ENCODE measurements at regions not wholly inside any gene's neighbourhood (a gene's known extent, or its start where the extent isn't known, plus 50 kb on each side); places are given as distances from the start of the nearest gene placed in this dataset.

DNA sequence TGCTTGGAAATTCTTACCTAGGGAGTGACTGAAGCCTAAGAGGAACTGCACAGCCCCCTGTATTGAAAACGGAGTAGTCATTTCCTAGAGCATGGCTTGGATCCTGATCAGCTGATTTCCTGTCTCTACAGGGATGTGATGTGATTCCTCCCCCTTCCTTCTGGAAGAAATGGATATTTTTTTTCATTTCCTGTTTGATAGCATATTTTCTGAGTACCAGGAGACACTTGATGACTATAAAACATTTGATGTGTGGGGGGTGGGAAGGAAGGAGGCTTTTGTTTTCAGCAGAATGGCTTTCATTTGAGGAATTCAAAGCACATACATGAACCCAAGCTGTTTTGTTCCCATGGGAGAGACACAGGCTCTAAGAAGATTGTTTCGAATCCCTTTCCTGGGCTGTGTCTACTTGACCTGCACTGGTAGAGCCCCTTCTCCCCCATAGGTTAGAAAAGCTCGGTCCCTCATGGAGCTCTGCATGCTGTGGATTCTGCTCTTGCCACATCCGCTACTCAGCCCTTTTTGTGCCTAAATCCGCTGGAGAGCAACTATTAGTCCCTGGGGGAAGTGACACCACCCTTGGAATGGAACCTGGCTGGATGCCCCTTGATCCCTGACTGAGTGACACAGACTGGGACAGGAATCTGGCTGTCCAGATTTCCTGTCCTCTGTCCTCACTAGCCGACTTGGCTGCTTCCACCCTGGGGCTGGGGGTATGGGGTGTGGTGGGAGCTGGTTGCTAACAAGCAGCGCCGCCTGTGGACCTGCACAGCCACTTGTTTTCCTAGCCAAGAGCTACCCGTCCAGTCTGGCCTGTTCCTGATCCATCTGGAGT is 71.8 kb upstream of the MACF1 start:
- peaks cover 3 to 8% of the 10 kb centered on the region in 2 donors for H3K4me1 ChIP-seq (ENCODE audit: control insufficient read depth in 1 of 2, insufficient read depth in 2 of 2, low read length in 2 of 2)
- H3K9ac ChIP-seq (ENCODE audit: insufficient read depth, low read length, poor library complexity, severe bottlenecking): no peak overlapping the region
- Mint-ChIP-seq H3K4me1 (peaks cover 11% of the 10 kb centered on the region), H3K27ac (peak overlapping the region in 2 of 7 donors; percentile 13 to 41), H3K9me3 (no peaks in the 10 kb centered on the region), H3K27me3 (ENCODE audit: low read depth in 3 of 3) (peaks cover 0 to 3% (median 0%) of the 10 kb centered on the region in 3 donors), H3K4me3 (no peak overlapping the region), H3K36me3 (no peaks in the 10 kb centered on the region)
- WGBS (ENCODE audit: insufficient coverage): 89% methylated on average over 5 of the region's 9 CpGs
- no peaks in the 10 kb centered on the region for H3K27me3 ChIP-seq (ENCODE audit: control insufficient read depth in 2 of 2, insufficient read depth in 2 of 2, low read length in 2 of 2)
- no peaks in the 10 kb centered on the region for H3K9me3 ChIP-seq (replicated peaks in 1 of 2; ENCODE audit: control insufficient read depth in 1 of 2, insufficient read depth in 1 of 2, low read length in 2 of 2)
- no peak overlapping the region for H2AFZ ChIP-seq (ENCODE audit: insufficient read depth, low read depth, low read length, poor library complexity, severe bottlenecking)
- peaks cover 21% of the 10 kb centered on the region for H4K20me1 ChIP-seq (ENCODE audit: insufficient read depth, low read length)
- no peak overlapping the region for H3K27ac ChIP-seq (ENCODE audit: low read depth in 1 of 2, low read length in 2 of 2)
- DNase-seq: no peak
- intact Hi-C loops (cut with micrococcal nuclease): no loop called here
- no peak overlapping the region for H3K4me3 ChIP-seq (replicated peaks in 1 of 3; ENCODE audit: low read depth in 2 of 3, low read length in 3 of 3)
- H3K36me3 ChIP-seq (replicated peaks in 1 of 2; ENCODE audit: control insufficient read depth in 1 of 2, insufficient read depth in 2 of 2, low read length in 2 of 2): no peaks in the 10 kb centered on the region
- H3K4me2 ChIP-seq (replicated peaks; ENCODE audit: extremely low read depth, low read length, poor library complexity, severe bottlenecking): no peak overlapping the region
- no peaks in the 10 kb centered on the region for H3K79me2 ChIP-seq (ENCODE audit: insufficient read depth, low read length)
- TF ChIP-seq, protein P1, sequence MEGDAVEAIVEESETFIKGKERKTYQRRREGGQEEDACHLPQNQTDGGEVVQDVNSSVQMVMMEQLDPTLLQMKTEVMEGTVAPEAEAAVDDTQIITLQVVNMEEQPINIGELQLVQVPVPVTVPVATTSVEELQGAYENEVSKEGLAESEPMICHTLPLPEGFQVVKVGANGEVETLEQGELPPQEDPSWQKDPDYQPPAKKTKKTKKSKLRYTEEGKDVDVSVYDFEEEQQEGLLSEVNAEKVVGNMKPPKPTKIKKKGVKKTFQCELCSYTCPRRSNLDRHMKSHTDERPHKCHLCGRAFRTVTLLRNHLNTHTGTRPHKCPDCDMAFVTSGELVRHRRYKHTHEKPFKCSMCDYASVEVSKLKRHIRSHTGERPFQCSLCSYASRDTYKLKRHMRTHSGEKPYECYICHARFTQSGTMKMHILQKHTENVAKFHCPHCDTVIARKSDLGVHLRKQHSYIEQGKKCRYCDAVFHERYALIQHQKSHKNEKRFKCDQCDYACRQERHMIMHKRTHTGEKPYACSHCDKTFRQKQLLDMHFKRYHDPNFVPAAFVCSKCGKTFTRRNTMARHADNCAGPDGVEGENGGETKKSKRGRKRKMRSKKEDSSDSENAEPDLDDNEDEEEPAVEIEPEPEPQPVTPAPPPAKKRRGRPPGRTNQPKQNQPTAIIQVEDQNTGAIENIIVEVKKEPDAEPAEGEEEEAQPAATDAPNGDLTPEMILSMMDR (IDR thresholded peaks at IDR 0.05): no peak

DNA sequence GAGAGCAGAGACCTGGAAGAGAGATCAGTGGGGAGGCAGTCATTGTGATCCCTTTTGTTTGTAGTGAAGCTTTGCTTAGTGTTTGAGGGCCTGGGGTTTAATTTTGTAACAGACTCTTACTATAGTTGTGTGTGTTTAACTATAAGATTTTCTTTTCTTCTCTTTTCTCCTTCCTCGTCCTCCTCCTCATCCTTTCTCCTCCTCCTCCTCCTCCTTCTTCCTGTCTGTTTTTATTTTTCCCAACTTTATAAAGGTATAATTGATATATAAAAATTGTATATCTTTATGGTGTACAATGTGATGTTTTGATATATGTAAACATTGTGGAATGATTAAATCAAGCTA is 71.2 kb upstream of the MACF1 start:
- Histone ChIP-seq H3K27ac (ENCODE audit: low read depth in 1 of 2, low read length in 2 of 2) (no peak overlapping the region), H3K36me3 (replicated peaks in 1 of 2; ENCODE audit: control insufficient read depth in 1 of 2, insufficient read depth in 2 of 2, low read length in 2 of 2) (no peaks in the 10 kb centered on the region), H3K9me3 (replicated peaks in 1 of 2; ENCODE audit: control insufficient read depth in 1 of 2, insufficient read depth in 1 of 2, low read length in 2 of 2) (no peaks in the 10 kb centered on the region), H3K9ac (ENCODE audit: insufficient read depth, low read length, poor library complexity, severe bottlenecking) (no peak overlapping the region), H4K20me1 (ENCODE audit: insufficient read depth, low read length) (peaks cover 21% of the 10 kb centered on the region), H3K4me1 (ENCODE audit: control insufficient read depth in 1 of 2, insufficient read depth in 2 of 2, low read length in 2 of 2) (peaks cover 3 to 8% of the 10 kb centered on the region in 2 donors), H3K79me2 (ENCODE audit: insufficient read depth, low read length) (no peaks in the 10 kb centered on the region), H3K4me3 (replicated peaks in 1 of 3; ENCODE audit: low read depth in 2 of 3, low read length in 3 of 3) (no peak overlapping the region), H3K27me3 (ENCODE audit: control insufficient read depth in 2 of 2, insufficient read depth in 2 of 2, low read length in 2 of 2) (no peaks in the 10 kb centered on the region), H3K4me2 (replicated peaks; ENCODE audit: extremely low read depth, low read length, poor library complexity, severe bottlenecking) (no peak overlapping the region), H2AFZ (ENCODE audit: insufficient read depth, low read depth, low read length, poor library complexity, severe bottlenecking) (no peak overlapping the region)
- H3K27ac Mint-ChIP-seq: peak overlapping the region in 1 of 7 donors; percentile 13
- H3K36me3 Mint-ChIP-seq: no peaks in the 10 kb centered on the region
- intact Hi-C loops (cut with micrococcal nuclease): no loop called here
- no peak for DNase-seq
- H3K27me3 Mint-ChIP-seq (ENCODE audit: low read depth in 3 of 3): peaks cover 0 to 3% (median 0%) of the 10 kb centered on the region in 3 donors
- no peaks in the 10 kb centered on the region for H3K9me3 Mint-ChIP-seq
- H3K4me1 Mint-ChIP-seq: peaks cover 11% of the 10 kb centered on the region
- no peak overlapping the region for H3K4me3 Mint-ChIP-seq
- TF ChIP-seq, protein P1 (IDR thresholded peaks at IDR 0.05): no peak
- no CpG with 5 or more reads among the region's 1 CpG for WGBS (ENCODE audit: insufficient coverage)

Measured in CD14-positive monocyte (primary cell).